HCT116 (cell line): ENCODE measurements at regions not wholly inside any gene's neighbourhood (a gene's known extent, or its start where the extent isn't known, plus 50 kb on each side); places are given as distances from the start of the nearest gene placed in this dataset.
A peak's percentile ranks its signal among the peaks of the same experiment; 100 is the strongest.

Experiments used
- ATAC-seq: fragments of 200-7000 bp; cut with Tn5 transposase; 2 replicates; pipeline ENCODE4 v1.9.1; 2020; ENCODE audit warnings: mild to moderate bottlenecking, moderate library complexity
- BruUV-seq: library from RNA; stranded (reverse); fragments of 400-500 nt; replicated peaks from 2 replicates; lab custom pipeline; 2021; lab: Mats Ljungman, UMichigan
- CTCF ChIA-PET: fragments of 300-600 bp; sonication (Branson Sonifier 250); formaldehyde crosslinking; loops from one replicate; lab custom pipeline; 2021; ENCODE audit warnings: antibody characterized with exemption; lab: Charles Lee
- POLR2A ChIA-PET: fragments of 300-600, 350-600 bp; sonication (Branson Sonifier 250); formaldehyde crosslinking; loops from one replicate; lab custom pipeline; 2021; ENCODE audit warnings: antibody characterized with exemption; lab: Charles Lee
- RAD21 ChIA-PET, 2 experiments: fragments of 300-600 bp; sonication (Branson Sonifier 250); formaldehyde crosslinking; loops; one replicate each; lab custom pipeline; 2023; ENCODE audit warnings: low total read pairs in 2 of 2; ENCODE audit not compliant: uncharacterized antibody in 2 of 2, unreplicated experiment in 2 of 2, low non-redundant PET in 1 of 2; lab: Charles Lee
- DNase-seq: peaks from one replicate; pipeline ENCODE4 v3.0.0-alpha.2; 2010; ENCODE audit warnings: low read depth, low spot score
- H2AFZ ChIP-seq: fragments of 200-600 bp; shearing (Covaris generic), sonication (generic); 2 replicates; pipeline ENCODE4 v1.6.1; 2017; ENCODE audit warnings: low read depth, mixed run types, mixed read lengths, antibody characterized with exemption, low read length; ENCODE audit not compliant: poor library complexity, severe bottlenecking
- H3K27ac ChIP-seq: 2 replicates; pipeline ENCODE4 v1.5.1; 2012; ENCODE audit warnings: low read depth, low read length
- H3K27me3 ChIP-seq: fragments of 200-600 bp; sonication (generic); 2 replicates; pipeline ENCODE4 v1.6.1; 2016; ENCODE audit warnings: mixed run types, low read length, mixed read lengths; ENCODE audit not compliant: insufficient read depth
- H3K36me3 ChIP-seq, 2 experiments: fragments of 200-500 bp in 1 of 2; fragments of 200-600 bp in 1 of 2; sonication (Bioruptor generic) in 1 of 2; sonication (generic) in 1 of 2; 2 replicates each; pipeline versions ENCODE4 v1.5.1 to v1.6.1; 2014 to 2016; ENCODE audit warnings: low read length in 2 of 2, inconsistent platforms in 1 of 2, mixed read lengths in 1 of 2, mixed run types in 1 of 2; ENCODE audit not compliant: insufficient read depth in 2 of 2, control insufficient read depth in 1 of 2
- H3K4me1 ChIP-seq, 2 experiments: fragments of 200-600 bp in 1 of 2; sonication (generic) in 1 of 2; 2 replicates each; pipeline versions ENCODE4 v1.5.1 to v1.6.1; 2012 to 2017; ENCODE audit warnings: low read length in 2 of 2, inconsistent platforms in 1 of 2, mild to moderate bottlenecking in 1 of 2, mixed read lengths in 1 of 2, mixed run types in 1 of 2, moderate library complexity in 1 of 2; ENCODE audit not compliant: insufficient read depth in 2 of 2, control insufficient read depth in 1 of 2
- H3K4me2 ChIP-seq: fragments of 200-600 bp; sonication (generic); 2 replicates; pipeline ENCODE4 v1.6.1; 2017; ENCODE audit warnings: mixed run types, low read length, mixed read lengths
- H3K4me3 ChIP-seq, 2 experiments: fragments of 200-600 bp in 1 of 2; sonication (generic) in 1 of 2; replicated peaks in 1 of 2; 2 replicates each; pipeline ENCODE4 v1.5.1; 2011 to 2016; ENCODE audit warnings: low read length in 2 of 2, control low read depth in 1 of 2, low read depth in 1 of 2, mild to moderate bottlenecking in 1 of 2, mixed read lengths in 1 of 2, mixed run types in 1 of 2
- H3K79me2 ChIP-seq: fragments of 200-600 bp; sonication (generic); 2 replicates; pipeline ENCODE4 v1.6.1; 2017; ENCODE audit warnings: mild to moderate bottlenecking, mixed run types, low read length, moderate library complexity, mixed read lengths; ENCODE audit not compliant: insufficient read depth
- H3K9ac ChIP-seq: fragments of 200-600 bp; sonication (generic); 2 replicates; pipeline ENCODE4 v1.6.1; 2016; ENCODE audit warnings: low read length, mixed read lengths
- H3K9me2 ChIP-seq: fragments of 200-600 bp; sonication (generic), shearing (Covaris generic); 2 replicates; pipeline ENCODE4 v1.6.1; 2017; ENCODE audit warnings: mixed run types, mild to moderate bottlenecking, moderate library complexity; ENCODE audit not compliant: insufficient read depth
- H3K9me3 ChIP-seq, 2 experiments: fragments of 200-500 bp in 1 of 2; fragments of 200-600 bp in 1 of 2; sonication (Bioruptor generic) in 1 of 2; sonication (generic) in 1 of 2; 2 replicates each; pipeline ENCODE4 v1.6.1; 2014 to 2017; ENCODE audit warnings: low read length in 2 of 2, mixed read lengths in 2 of 2, inconsistent platforms in 1 of 2, low read depth in 1 of 2, mild to moderate bottlenecking in 1 of 2, mixed run types in 1 of 2, moderate library complexity in 1 of 2; ENCODE audit not compliant: control insufficient read depth in 1 of 2, insufficient read depth in 1 of 2
- H4K20me1 ChIP-seq: fragments of 200-600 bp; sonication (generic), shearing (Covaris generic); 2 replicates; pipeline ENCODE4 v1.6.1; 2017; ENCODE audit warnings: mixed run types, mild to moderate bottlenecking, moderate library complexity; ENCODE audit not compliant: insufficient read depth
- CBX3 ChIP-seq: IDR thresholded peaks from 2 replicates; pipeline ENCODE4 v1.6.1; 2012; ENCODE audit warnings: low read depth
- CEBPB ChIP-seq: IDR thresholded peaks from 2 replicates; pipeline ENCODE4 v1.6.1; 2012; ENCODE audit warnings: low read depth
- CTCF ChIP-seq, 3 experiments: fragments of 200-600 bp in 1 of 3; sonication (generic) in 1 of 3; IDR thresholded peaks in 2 of 3; conservative IDR thresholded peaks in 1 of 3; 2 replicates each; pipeline ENCODE4 v1.5.1; 2012 to 2017; ENCODE audit warnings: low read depth in 2 of 3, low read length in 2 of 3, antibody characterized with exemption in 1 of 3, borderline replicate concordance in 1 of 3, control low read depth in 1 of 3, mild to moderate bottlenecking in 1 of 3, mixed read lengths in 1 of 3, mixed run types in 1 of 3, moderate library complexity in 1 of 3; ENCODE audit not compliant: insufficient read depth in 1 of 3
- EGR1 ChIP-seq: IDR thresholded peaks from 2 replicates; pipeline ENCODE4 v1.6.1; 2012; ENCODE audit warnings: low read depth
- EZH2 ChIP-seq: fragments of 200-600 bp; sonication (generic); IDR thresholded peaks from 2 replicates; pipeline ENCODE4 v1.6.1; 2017; ENCODE audit warnings: antibody characterized with exemption, mixed run types
- EZH2phosphoT487 ChIP-seq: fragments of 200-600 bp; IDR thresholded peaks from 2 replicates; pipeline ENCODE4 v1.6.1; 2018; ENCODE audit warnings: antibody characterized with exemption, borderline replicate concordance
- FOSL1 ChIP-seq: IDR thresholded peaks from 2 replicates; pipeline ENCODE4 v1.6.1; 2012; ENCODE audit warnings: low read depth
- JUND ChIP-seq: IDR thresholded peaks from 2 replicates; pipeline ENCODE4 v1.6.1; 2012
- MAX ChIP-seq: IDR thresholded peaks from 2 replicates; pipeline ENCODE4 v1.6.1; 2012
- POLR2A ChIP-seq: IDR thresholded peaks from 2 replicates; pipeline ENCODE4 v1.7.0; 2011; ENCODE audit warnings: borderline replicate concordance; ENCODE audit not compliant: insufficient read depth, insufficient read length; ENCODE audit errors: extremely low read depth
- RAD21 ChIP-seq: IDR thresholded peaks from 2 replicates; pipeline ENCODE4 v1.6.1; 2012; ENCODE audit warnings: low read depth, mild to moderate bottlenecking
- REST ChIP-seq: IDR thresholded peaks from 2 replicates; pipeline ENCODE4 v1.6.1; 2012; ENCODE audit warnings: low read depth
- SIN3A ChIP-seq: IDR thresholded peaks from 2 replicates; pipeline ENCODE4 v1.6.1; 2012; ENCODE audit warnings: low read depth
- SP1 ChIP-seq: IDR thresholded peaks from 2 replicates; pipeline ENCODE4 v1.6.1; 2012; ENCODE audit warnings: low read depth
- SRF ChIP-seq: IDR thresholded peaks from 2 replicates; pipeline ENCODE4 v1.6.1; 2012; ENCODE audit warnings: low read depth
- TCF7L2 ChIP-seq: IDR thresholded peaks from 2 replicates; pipeline ENCODE4 v1.7.0; 2011; ENCODE audit warnings: borderline replicate concordance, inconsistent platforms; ENCODE audit not compliant: insufficient read depth, insufficient read length; ENCODE audit errors: extremely low read depth
- YY1 ChIP-seq: IDR thresholded peaks from 2 replicates; pipeline ENCODE4 v1.6.1; 2011; ENCODE audit warnings: low read length, low read depth, moderate library complexity, mild to moderate bottlenecking; ENCODE audit not compliant: insufficient replicate concordance; ENCODE audit errors: extremely low read depth
- ZBTB33 ChIP-seq: IDR thresholded peaks from 2 replicates; pipeline ENCODE4 v1.6.1; 2011; ENCODE audit warnings: mild to moderate bottlenecking, low read length, moderate library complexity; ENCODE audit not compliant: insufficient replicate concordance; ENCODE audit errors: extremely low read depth
- ZFX ChIP-seq: fragments of 450-650 bp; IDR thresholded peaks from 2 replicates; pipeline ENCODE4 v1.6.1; 2017
- ZNF274 ChIP-seq: fragments of 200-500 bp; sonication (Bioruptor generic); IDR thresholded peaks from 2 replicates; pipeline ENCODE4 v1.6.1; 2014; ENCODE audit warnings: mild to moderate bottlenecking, low read depth, low read length, inconsistent platforms
- intact Hi-C: fragments of 100-400 bp; cut with micrococcal nuclease; formaldehyde crosslinking; loops from 2 replicates; pipeline ENCODE4 v1.10.0; 2022
- TF ChIP-seq, protein P1 (sequence below): IDR thresholded peaks from 2 replicates; pipeline ENCODE4 v1.6.1; 2012

DNA sequence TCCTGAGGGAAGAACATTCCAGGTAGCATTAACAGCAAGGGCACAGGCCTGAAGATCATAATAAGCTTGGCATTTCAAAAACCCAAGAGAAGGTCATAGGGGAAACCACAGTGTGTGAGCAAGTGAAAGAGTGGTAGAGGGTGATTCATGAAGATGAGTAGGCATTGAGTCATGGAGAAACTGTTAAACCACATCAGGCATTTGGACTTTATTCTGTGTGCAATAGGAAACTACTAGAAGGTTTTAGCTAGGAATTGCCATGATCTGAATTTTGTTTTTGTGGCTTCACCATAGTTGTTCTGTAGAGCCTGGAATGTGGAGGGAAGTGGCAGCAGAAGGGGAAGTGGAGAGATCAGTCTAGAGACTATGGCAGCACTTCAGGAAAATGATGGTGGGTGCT, 359.0 kb upstream of the PTBP2 start:
- H3K9me2 ChIP-seq: no peaks in the 10 kb centered on the region
- H3K9me3 ChIP-seq: no peaks in the 10 kb centered on the region
- ChIA-PET CTCF (interaction anchor here (1.3 kb wide), 1 partner anchor 126 kb away, joined by 4 read pairs; no protein-coding TSS in a partner anchor), RAD21 (no interaction called here), POLR2A (no interaction called here)
- peak overlapping the region; percentile 52 for H3K4me2 ChIP-seq
- H3K27me3 ChIP-seq: peaks cover 4% of the 10 kb centered on the region; the same call in 1 of the 2 replicates
- DNase-seq (peak; percentile 95), ATAC-seq (peak; percentile 98)
- H3K4me1 ChIP-seq: peaks cover 28 to 39% of the 10 kb centered on the region in 2 experiments
- H3K79me2 ChIP-seq: no peaks in the 10 kb centered on the region
- peak overlapping the region; percentile 29 for H2AFZ ChIP-seq
- H3K36me3 ChIP-seq: no peaks in the 10 kb centered on the region
- no TSS peak for BruUV-seq
- H3K9ac ChIP-seq: no peak overlapping the region; the same call in 1 of the 2 replicates
- H3K27ac ChIP-seq: peak overlapping the region; percentile 22; the same call in 1 of the 2 replicates
- intact Hi-C loops: no loop called here
- no peaks in the 10 kb centered on the region for H4K20me1 ChIP-seq
- H3K4me3 ChIP-seq: no peak overlapping the region
- TF ChIP-seq YY1 (peak; percentile 45), EGR1 (peak; percentile 61; the same call in 1 of the 2 replicates), EZH2 (no peak), SIN3A (peak; percentile 95), ZBTB33 (peak; percentile 84), REST (no peak), CTCF (IDR thresholded peaks at IDR 0.05 in 2 of 3, conservative IDR thresholded peaks at IDR 0.05 in 1 of 3; ENCODE audit: borderline replicate concordance in 1 of 3, insufficient read depth in 1 of 3, low read depth in 2 of 3, low read length in 2 of 3) (no peak), FOSL1 (peak; percentile 100), ZNF274 (no peak), CBX3 (peak; percentile 97), POLR2A (no peak), SP1 (peak; percentile 97), ZFX (no peak), MAX (peak; percentile 82), CEBPB (peak; percentile 95), TCF7L2 (peak; percentile 81), SRF (peak; percentile 95), EZH2phosphoT487 (no peak), JUND (peak; percentile 100), RAD21 (peak; percentile 35; the same call in 1 of the 2 replicates)
- TF ChIP-seq, protein P1, sequence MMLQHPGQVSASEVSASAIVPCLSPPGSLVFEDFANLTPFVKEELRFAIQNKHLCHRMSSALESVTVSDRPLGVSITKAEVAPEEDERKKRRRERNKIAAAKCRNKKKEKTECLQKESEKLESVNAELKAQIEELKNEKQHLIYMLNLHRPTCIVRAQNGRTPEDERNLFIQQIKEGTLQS: peak; percentile 75
